GM23338 (cell line): ENCODE measurements at regions not wholly inside any gene's neighbourhood (a gene's known extent, or its start where the extent isn't known, plus 50 kb on each side); places are given as distances from the start of the nearest gene placed in this dataset.

ENCODE experiments used
- ATAC-seq: fragments of 200-7000 bp; cut with Tn5 transposase; 3 replicates; pipeline ENCODE4 v1.9.1; 2020
- DNase-seq: peaks from one replicate; pipeline ENCODE4 v3.0.0-alpha.2; 2015; ENCODE audit warnings: low spot score
- H2AFZ ChIP-seq: fragments of 200-600 bp; sonication (generic); 2 replicates; pipeline ENCODE4 v1.8.0; 2016; ENCODE audit warnings: antibody characterized with exemption, mild to moderate bottlenecking, moderate library complexity
- H3F3A ChIP-seq: fragments of 200-600 bp; sonication (generic); replicated peaks from 2 replicates; pipeline ENCODE4 v1.8.0; 2017; ENCODE audit warnings: antibody characterized with exemption, mixed run types, low read depth
- H3K27ac ChIP-seq: fragments of 200-600 bp; sonication (generic); 2 replicates; pipeline ENCODE4 v1.6.1; 2016; ENCODE audit warnings: low read depth
- H3K27me3 ChIP-seq: fragments of 200-600 bp; sonication (generic); 2 replicates; pipeline ENCODE4 v1.8.0; 2016; ENCODE audit warnings: mild to moderate bottlenecking, mixed run types, moderate library complexity; ENCODE audit not compliant: insufficient read depth
- H3K36me3 ChIP-seq: fragments of 200-600 bp; sonication (generic); 2 replicates; pipeline ENCODE4 v1.8.0; 2016; ENCODE audit warnings: mild to moderate bottlenecking; ENCODE audit not compliant: insufficient read depth
- H3K4me1 ChIP-seq: fragments of 200-600 bp; sonication (generic); 2 replicates; pipeline ENCODE4 v1.8.0; 2016; ENCODE audit warnings: mild to moderate bottlenecking, moderate library complexity; ENCODE audit not compliant: insufficient read depth
- H3K4me2 ChIP-seq: fragments of 200-600 bp; sonication (generic); 2 replicates; pipeline ENCODE4 v1.7.1; 2017; ENCODE audit warnings: mixed run types
- H3K4me3 ChIP-seq: fragments of 200-600 bp; sonication (generic); 2 replicates; pipeline ENCODE4 v1.6.1; 2016; ENCODE audit warnings: mixed run types
- H3K79me2 ChIP-seq: fragments of 200-600 bp; sonication (generic); replicated peaks from 2 replicates; pipeline ENCODE4 v1.8.0; 2017; ENCODE audit warnings: mild to moderate bottlenecking; ENCODE audit not compliant: insufficient read depth
- H3K9me2 ChIP-seq: fragments of 200-600 bp; sonication (generic); 2 replicates; pipeline ENCODE4 v1.8.0; 2017; ENCODE audit not compliant: insufficient read depth
- H4K20me1 ChIP-seq: fragments of 200-600 bp; sonication (generic); replicated peaks from 2 replicates; pipeline ENCODE4 v1.8.0; 2017; ENCODE audit warnings: mild to moderate bottlenecking; ENCODE audit not compliant: insufficient read depth
- H3K27ac Mint-ChIP-seq: 2 replicates; pipeline ENCODE4 v1.8.0; 2020; ENCODE audit warnings: inconsistent platforms, mild to moderate bottlenecking, moderate library complexity, mixed read lengths
- H3K27me3 Mint-ChIP-seq: 3 replicates; pipeline ENCODE4 v1.8.0; 2022; ENCODE audit warnings: low read depth, mild to moderate bottlenecking, moderate library complexity, mixed read lengths, inconsistent platforms; ENCODE audit not compliant: insufficient read depth, poor library complexity
- H3K36me3 Mint-ChIP-seq: 3 replicates; pipeline ENCODE4 v1.8.0; 2021; ENCODE audit warnings: low read depth, mild to moderate bottlenecking, inconsistent platforms, moderate library complexity, mixed read lengths
- H3K4me1 Mint-ChIP-seq: 3 replicates; pipeline ENCODE4 v1.8.0; 2020; ENCODE audit warnings: mild to moderate bottlenecking, inconsistent platforms, mixed read lengths
- H3K4me3 Mint-ChIP-seq: 3 replicates; pipeline ENCODE4 v1.8.0; 2021; ENCODE audit warnings: moderate library complexity, mild to moderate bottlenecking, inconsistent platforms, mixed read lengths
- H3K9me3 Mint-ChIP-seq: 3 replicates; pipeline ENCODE4 v1.8.0; 2020; ENCODE audit warnings: moderate library complexity, mild to moderate bottlenecking, inconsistent platforms, mixed read lengths
- CREB1 ChIP-seq: fragments of 250-450 bp; sonication (Bioruptor Pico); IDR thresholded peaks from 2 replicates; pipeline ENCODE4 v1.5.0; 2020; ENCODE audit warnings: low read depth, mild to moderate bottlenecking, moderate library complexity
- EZH2 ChIP-seq: fragments of 200-600 bp; sonication (generic); IDR thresholded peaks from one replicate; pipeline ENCODE4 v1.8.0; 2017; ENCODE audit warnings: antibody characterized with exemption, mild to moderate bottlenecking, low read depth; ENCODE audit not compliant: unreplicated experiment
- EZH2phosphoT487 ChIP-seq: fragments of 200-600 bp; sonication (generic); IDR thresholded peaks from one replicate; pipeline ENCODE4 v1.8.1; 2018; ENCODE audit warnings: antibody characterized with exemption; ENCODE audit not compliant: unreplicated experiment
- JUNB ChIP-seq: IDR thresholded peaks from one replicate; pipeline ENCODE4 v1.6.1; 2016; ENCODE audit warnings: antibody characterized with exemption; ENCODE audit not compliant: unreplicated experiment
- NANOG ChIP-seq: IDR thresholded peaks from 2 replicates; pipeline ENCODE4 v1.6.1; 2016; ENCODE audit warnings: antibody characterized with exemption, borderline replicate concordance
- POLR2AphosphoS5 ChIP-seq: IDR thresholded peaks from 2 replicates; pipeline ENCODE4 v1.6.1; 2016; ENCODE audit warnings: antibody characterized with exemption, low read depth
- STAT1 ChIP-seq: IDR thresholded peaks from one replicate; pipeline ENCODE4 v1.6.1; 2016; ENCODE audit warnings: antibody characterized with exemption; ENCODE audit not compliant: unreplicated experiment
- ZNF114 ChIP-seq: fragments of 250-450 bp; sonication (Bioruptor Pico); IDR thresholded peaks from 2 replicates; pipeline ENCODE4 v1.5.0; 2020; ENCODE audit warnings: mild to moderate bottlenecking, moderate library complexity
- ZNF331 ChIP-seq: fragments of 250-450 bp; sonication (Bioruptor Pico); IDR thresholded peaks from 2 replicates; pipeline ENCODE4 v1.5.0; 2020; ENCODE audit warnings: low read depth, mild to moderate bottlenecking, moderate library complexity
- TF ChIP-seq, protein P1 (sequence below): fragments of 250-450 bp; sonication (Bioruptor Pico); IDR thresholded peaks from 2 replicates; pipeline ENCODE4 v1.5.0; 2020; ENCODE audit warnings: mild to moderate bottlenecking, moderate library complexity
- TF ChIP-seq, protein P2 (sequence below): IDR thresholded peaks from 2 replicates; pipeline ENCODE4 v1.6.1; 2016; ENCODE audit warnings: antibody characterized with exemption
- TF ChIP-seq, protein P3 (sequence below), 2 experiments: fragments of 200-600 bp in 1 of 2; sonication (generic) in 1 of 2; conservative IDR thresholded peaks; 2 replicates each; pipeline versions ENCODE4 v1.5.1 to v1.6.1; 2016 to 2017; ENCODE audit warnings: antibody characterized with exemption in 2 of 2, low read depth in 2 of 2, mild to moderate bottlenecking in 2 of 2, moderate library complexity in 1 of 2
- TF ChIP-seq, protein P4 (sequence below): IDR thresholded peaks from one replicate; pipeline ENCODE4 v1.6.1; 2018; ENCODE audit warnings: antibody characterized with exemption; ENCODE audit not compliant: unreplicated experiment

DNA sequence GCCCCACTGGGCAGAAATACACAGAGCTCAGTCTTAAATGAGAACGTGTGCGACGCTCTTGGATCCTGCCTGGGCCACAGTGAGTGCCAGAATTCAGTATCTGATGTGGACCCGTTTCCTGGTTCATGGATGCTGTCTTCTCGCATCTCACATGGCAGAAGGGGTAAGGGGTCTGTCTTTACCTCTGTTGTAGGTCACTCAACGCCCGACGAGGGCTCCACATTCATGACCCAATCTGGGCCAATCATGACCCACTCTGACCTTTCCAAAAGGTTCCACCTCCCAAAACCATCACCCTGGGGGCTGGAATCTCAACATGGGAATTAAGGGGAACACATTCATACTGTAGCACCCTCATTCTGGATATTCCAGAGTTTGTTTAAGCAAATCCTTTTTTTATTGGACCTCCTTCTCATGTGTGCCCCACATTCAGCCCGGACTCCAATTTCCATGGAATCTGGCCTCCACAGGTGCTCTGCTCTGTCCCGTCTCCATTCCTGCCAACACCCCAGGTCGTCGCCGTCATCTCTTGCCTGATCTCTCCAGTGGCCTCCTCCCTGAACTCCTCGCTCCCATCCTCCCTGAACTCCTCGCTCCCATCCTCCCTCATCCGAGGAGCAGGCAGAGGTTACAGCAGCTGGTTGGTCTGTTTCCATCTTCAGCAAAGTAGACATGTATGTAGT lies 78.9 kb upstream of the OTOS start:
- no peak for TF ChIP-seq POLR2AphosphoS5
- TF ChIP-seq, protein P1, sequence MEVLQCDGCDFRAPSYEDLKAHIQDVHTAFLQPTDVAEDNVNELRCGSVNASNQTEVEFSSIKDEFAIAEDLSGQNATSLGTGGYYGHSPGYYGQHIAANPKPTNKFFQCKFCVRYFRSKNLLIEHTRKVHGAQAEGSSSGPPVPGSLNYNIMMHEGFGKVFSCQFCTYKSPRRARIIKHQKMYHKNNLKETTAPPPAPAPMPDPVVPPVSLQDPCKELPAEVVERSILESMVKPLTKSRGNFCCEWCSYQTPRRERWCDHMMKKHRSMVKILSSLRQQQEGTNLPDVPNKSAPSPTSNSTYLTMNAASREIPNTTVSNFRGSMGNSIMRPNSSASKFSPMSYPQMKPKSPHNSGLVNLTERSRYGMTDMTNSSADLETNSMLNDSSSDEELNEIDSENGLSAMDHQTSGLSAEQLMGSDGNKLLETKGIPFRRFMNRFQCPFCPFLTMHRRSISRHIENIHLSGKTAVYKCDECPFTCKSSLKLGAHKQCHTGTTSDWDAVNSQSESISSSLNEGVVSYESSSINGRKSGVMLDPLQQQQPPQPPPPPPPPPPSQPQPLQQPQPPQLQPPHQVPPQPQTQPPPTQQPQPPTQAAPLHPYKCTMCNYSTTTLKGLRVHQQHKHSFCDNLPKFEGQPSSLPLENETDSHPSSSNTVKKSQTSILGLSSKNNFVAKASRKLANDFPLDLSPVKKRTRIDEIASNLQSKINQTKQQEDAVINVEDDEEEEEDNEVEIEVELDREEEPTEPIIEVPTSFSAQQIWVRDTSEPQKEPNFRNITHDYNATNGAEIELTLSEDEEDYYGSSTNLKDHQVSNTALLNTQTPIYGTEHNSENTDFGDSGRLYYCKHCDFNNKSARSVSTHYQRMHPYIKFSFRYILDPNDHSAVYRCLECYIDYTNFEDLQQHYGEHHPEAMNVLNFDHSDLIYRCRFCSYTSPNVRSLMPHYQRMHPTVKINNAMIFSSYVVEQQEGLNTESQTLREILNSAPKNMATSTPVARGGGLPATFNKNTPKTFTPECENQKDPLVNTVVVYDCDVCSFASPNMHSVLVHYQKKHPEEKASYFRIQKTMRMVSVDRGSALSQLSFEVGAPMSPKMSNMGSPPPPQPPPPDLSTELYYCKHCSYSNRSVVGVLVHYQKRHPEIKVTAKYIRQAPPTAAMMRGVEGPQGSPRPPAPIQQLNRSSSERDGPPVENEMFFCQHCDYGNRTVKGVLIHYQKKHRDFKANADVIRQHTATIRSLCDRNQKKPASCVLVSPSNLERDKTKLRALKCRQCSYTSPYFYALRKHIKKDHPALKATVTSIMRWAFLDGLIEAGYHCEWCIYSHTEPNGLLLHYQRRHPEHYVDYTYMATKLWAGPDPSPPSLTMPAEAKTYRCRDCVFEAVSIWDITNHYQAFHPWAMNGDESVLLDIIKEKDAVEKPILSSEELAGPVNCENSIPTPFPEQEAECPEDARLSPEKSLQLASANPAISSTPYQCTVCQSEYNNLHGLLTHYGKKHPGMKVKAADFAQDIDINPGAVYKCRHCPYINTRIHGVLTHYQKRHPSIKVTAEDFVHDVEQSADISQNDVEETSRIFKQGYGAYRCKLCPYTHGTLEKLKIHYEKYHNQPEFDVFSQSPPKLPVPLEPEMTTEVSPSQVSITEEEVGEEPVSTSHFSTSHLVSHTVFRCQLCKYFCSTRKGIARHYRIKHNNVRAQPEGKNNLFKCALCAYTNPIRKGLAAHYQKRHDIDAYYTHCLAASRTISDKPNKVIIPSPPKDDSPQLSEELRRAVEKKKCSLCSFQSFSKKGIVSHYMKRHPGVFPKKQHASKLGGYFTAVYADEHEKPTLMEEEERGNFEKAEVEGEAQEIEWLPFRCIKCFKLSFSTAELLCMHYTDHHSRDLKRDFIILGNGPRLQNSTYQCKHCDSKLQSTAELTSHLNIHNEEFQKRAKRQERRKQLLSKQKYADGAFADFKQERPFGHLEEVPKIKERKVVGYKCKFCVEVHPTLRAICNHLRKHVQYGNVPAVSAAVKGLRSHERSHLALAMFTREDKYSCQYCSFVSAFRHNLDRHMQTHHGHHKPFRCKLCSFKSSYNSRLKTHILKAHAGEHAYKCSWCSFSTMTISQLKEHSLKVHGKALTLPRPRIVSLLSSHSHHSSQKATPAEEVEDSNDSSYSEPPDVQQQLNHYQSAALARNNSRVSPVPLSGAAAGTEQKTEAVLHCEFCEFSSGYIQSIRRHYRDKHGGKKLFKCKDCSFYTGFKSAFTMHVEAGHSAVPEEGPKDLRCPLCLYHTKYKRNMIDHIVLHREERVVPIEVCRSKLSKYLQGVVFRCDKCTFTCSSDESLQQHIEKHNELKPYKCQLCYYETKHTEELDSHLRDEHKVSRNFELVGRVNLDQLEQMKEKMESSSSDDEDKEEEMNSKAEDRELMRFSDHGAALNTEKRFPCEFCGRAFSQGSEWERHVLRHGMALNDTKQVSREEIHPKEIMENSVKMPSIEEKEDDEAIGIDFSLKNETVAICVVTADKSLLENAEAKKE, result no peak
- TF ChIP-seq EZH2phosphoT487, result no peak
- TF ChIP-seq NANOG, result no peak
- TF ChIP-seq ZNF114 (CRISPR knock-in tag), result no peak
- no peak for TF ChIP-seq JUNB
- TF ChIP-seq CREB1 (CRISPR knock-in tag), result no peak
- no peak for TF ChIP-seq ZNF331
- TF ChIP-seq STAT1, result no peak
- TF ChIP-seq, protein P2, sequence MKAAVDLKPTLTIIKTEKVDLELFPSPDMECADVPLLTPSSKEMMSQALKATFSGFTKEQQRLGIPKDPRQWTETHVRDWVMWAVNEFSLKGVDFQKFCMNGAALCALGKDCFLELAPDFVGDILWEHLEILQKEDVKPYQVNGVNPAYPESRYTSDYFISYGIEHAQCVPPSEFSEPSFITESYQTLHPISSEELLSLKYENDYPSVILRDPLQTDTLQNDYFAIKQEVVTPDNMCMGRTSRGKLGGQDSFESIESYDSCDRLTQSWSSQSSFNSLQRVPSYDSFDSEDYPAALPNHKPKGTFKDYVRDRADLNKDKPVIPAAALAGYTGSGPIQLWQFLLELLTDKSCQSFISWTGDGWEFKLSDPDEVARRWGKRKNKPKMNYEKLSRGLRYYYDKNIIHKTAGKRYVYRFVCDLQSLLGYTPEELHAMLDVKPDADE, result no peak
- no peak for TF ChIP-seq EZH2
- TF ChIP-seq, protein P3, sequence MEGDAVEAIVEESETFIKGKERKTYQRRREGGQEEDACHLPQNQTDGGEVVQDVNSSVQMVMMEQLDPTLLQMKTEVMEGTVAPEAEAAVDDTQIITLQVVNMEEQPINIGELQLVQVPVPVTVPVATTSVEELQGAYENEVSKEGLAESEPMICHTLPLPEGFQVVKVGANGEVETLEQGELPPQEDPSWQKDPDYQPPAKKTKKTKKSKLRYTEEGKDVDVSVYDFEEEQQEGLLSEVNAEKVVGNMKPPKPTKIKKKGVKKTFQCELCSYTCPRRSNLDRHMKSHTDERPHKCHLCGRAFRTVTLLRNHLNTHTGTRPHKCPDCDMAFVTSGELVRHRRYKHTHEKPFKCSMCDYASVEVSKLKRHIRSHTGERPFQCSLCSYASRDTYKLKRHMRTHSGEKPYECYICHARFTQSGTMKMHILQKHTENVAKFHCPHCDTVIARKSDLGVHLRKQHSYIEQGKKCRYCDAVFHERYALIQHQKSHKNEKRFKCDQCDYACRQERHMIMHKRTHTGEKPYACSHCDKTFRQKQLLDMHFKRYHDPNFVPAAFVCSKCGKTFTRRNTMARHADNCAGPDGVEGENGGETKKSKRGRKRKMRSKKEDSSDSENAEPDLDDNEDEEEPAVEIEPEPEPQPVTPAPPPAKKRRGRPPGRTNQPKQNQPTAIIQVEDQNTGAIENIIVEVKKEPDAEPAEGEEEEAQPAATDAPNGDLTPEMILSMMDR (conservative IDR thresholded peaks at IDR 0.05; ENCODE audit: low read depth in 2 of 2), result no peak
- TF ChIP-seq, protein P4, sequence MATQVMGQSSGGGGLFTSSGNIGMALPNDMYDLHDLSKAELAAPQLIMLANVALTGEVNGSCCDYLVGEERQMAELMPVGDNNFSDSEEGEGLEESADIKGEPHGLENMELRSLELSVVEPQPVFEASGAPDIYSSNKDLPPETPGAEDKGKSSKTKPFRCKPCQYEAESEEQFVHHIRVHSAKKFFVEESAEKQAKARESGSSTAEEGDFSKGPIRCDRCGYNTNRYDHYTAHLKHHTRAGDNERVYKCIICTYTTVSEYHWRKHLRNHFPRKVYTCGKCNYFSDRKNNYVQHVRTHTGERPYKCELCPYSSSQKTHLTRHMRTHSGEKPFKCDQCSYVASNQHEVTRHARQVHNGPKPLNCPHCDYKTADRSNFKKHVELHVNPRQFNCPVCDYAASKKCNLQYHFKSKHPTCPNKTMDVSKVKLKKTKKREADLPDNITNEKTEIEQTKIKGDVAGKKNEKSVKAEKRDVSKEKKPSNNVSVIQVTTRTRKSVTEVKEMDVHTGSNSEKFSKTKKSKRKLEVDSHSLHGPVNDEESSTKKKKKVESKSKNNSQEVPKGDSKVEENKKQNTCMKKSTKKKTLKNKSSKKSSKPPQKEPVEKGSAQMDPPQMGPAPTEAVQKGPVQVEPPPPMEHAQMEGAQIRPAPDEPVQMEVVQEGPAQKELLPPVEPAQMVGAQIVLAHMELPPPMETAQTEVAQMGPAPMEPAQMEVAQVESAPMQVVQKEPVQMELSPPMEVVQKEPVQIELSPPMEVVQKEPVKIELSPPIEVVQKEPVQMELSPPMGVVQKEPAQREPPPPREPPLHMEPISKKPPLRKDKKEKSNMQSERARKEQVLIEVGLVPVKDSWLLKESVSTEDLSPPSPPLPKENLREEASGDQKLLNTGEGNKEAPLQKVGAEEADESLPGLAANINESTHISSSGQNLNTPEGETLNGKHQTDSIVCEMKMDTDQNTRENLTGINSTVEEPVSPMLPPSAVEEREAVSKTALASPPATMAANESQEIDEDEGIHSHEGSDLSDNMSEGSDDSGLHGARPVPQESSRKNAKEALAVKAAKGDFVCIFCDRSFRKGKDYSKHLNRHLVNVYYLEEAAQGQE, result no peak
- no peaks in the 10 kb centered on the region for H3K36me3 Mint-ChIP-seq
- Histone ChIP-seq H4K20me1 (no peaks in the 10 kb centered on the region), H3K4me1 (no peaks in the 10 kb centered on the region), H3K9me2 (no peaks in the 10 kb centered on the region), H3K27me3 (no peaks in the 10 kb centered on the region), H3K4me3 (no peak overlapping the region), H3K27ac (no peak overlapping the region), H2AFZ (no peak overlapping the region), H3F3A (no peaks in the 10 kb centered on the region), H3K4me2 (no peak overlapping the region), H3K36me3 (no peaks in the 10 kb centered on the region), H3K79me2 (no peaks in the 10 kb centered on the region)
- H3K27ac Mint-ChIP-seq, result no peak overlapping the region
- peaks cover 3% of the 10 kb centered on the region; the same call in 1 of the 3 replicates for H3K4me1 Mint-ChIP-seq
- no peaks in the 10 kb centered on the region for H3K9me3 Mint-ChIP-seq
- H3K4me3 Mint-ChIP-seq, result no peak overlapping the region
- ATAC-seq, result no peak
- H3K27me3 Mint-ChIP-seq, result peaks cover 5% of the 10 kb centered on the region
- no peak for DNase-seq
